IMR-90 (cell line): ENCODE measurements at regions not wholly inside any gene's neighbourhood (a gene's known extent, or its start where the extent isn't known, plus 50 kb on each side); places are given as distances from the start of the nearest gene placed in this dataset.

ENCODE experiments used
- MAZ ChIP-seq: IDR thresholded peaks from 2 replicates; pipeline ENCODE4 v1.6.1; 2012; ENCODE audit warnings: low read depth, mild to moderate bottlenecking, low read length, improper control_type of control experiment, moderate library complexity, borderline replicate concordance
- SMC3 ChIP-seq: fragments of 150-350 bp; IDR thresholded peaks from 2 replicates; pipeline ENCODE4 v1.6.1; 2016; ENCODE audit warnings: low read depth, mild to moderate bottlenecking, antibody characterized with exemption, low read length, moderate library complexity
- TF ChIP-seq, protein P1 (sequence below): conservative IDR thresholded peaks from 2 replicates; pipeline ENCODE4 v1.5.1; 2012; ENCODE audit warnings: mild to moderate bottlenecking, low read depth, low read length, improper control_type of control experiment

DNA sequence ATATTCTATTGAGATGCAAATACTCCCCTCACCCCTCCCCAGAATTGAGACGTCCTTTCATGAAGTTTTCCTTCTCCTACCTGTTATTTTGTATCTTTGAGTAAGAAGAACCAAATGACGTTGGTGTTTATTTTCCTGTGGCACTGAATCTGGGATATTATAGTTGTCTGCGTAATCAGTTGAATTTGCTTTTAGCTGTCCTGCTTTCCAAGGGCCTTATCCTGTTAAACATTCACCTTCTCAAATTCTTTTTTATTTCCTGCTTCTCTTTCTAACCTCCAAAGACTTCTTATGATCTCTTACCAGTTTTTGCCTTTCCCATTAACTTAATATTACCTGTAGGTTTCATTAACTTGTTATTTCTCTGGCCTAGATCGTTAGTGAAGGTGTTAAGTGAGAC, 1254.9 kb upstream of the WWC1 start:
- TF ChIP-seq, protein P1, sequence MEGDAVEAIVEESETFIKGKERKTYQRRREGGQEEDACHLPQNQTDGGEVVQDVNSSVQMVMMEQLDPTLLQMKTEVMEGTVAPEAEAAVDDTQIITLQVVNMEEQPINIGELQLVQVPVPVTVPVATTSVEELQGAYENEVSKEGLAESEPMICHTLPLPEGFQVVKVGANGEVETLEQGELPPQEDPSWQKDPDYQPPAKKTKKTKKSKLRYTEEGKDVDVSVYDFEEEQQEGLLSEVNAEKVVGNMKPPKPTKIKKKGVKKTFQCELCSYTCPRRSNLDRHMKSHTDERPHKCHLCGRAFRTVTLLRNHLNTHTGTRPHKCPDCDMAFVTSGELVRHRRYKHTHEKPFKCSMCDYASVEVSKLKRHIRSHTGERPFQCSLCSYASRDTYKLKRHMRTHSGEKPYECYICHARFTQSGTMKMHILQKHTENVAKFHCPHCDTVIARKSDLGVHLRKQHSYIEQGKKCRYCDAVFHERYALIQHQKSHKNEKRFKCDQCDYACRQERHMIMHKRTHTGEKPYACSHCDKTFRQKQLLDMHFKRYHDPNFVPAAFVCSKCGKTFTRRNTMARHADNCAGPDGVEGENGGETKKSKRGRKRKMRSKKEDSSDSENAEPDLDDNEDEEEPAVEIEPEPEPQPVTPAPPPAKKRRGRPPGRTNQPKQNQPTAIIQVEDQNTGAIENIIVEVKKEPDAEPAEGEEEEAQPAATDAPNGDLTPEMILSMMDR = no peak
- TF ChIP-seq MAZ = no peak
- no peak for TF ChIP-seq SMC3
